NCI-H748 treated with DMSO at 0.1 percent for 48 hours (cell line): ENCODE measurements at regions not wholly inside any gene's neighbourhood (a gene's known extent, or its start where the extent isn't known, plus 50 kb on each side); places are given as distances from the start of the nearest gene placed in this dataset.

Source experiments
- DNase-seq: peaks from one replicate; lab custom pipeline; 2025; lab: John Stamatoyannopoulos, UW

DNA sequence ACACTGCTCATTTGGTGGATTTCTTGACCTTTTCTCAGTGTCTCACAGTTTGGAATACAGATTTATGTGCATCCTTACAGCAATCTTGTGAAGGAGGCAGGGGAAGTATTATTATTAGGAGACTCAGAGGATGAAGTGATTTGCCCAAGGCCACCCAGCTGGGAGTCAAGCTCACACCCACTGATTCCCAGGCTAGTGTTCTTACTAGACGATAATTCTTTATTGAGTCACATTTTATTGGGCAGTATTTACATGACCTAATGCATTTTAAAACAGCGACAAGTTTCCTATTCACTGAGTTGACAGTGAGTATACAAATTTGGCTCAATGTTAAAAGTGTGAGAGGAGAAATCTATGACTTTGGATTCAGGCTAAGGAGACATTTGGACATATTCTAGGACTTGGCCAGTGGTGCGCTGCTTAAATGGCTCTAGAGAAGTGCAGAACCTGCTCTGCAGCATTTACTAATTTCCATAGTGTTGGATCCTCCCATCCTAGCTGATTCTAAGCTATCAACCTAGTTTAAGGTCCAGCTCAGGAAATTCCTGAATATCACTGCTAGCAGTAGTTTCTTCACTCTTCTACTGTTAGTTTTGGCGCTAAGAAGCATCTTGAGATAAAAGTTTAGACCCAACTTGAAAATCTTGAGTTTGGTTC is 199.3 kb downstream of the MTX2 start:
- DNase-seq, result no peak

DNA sequence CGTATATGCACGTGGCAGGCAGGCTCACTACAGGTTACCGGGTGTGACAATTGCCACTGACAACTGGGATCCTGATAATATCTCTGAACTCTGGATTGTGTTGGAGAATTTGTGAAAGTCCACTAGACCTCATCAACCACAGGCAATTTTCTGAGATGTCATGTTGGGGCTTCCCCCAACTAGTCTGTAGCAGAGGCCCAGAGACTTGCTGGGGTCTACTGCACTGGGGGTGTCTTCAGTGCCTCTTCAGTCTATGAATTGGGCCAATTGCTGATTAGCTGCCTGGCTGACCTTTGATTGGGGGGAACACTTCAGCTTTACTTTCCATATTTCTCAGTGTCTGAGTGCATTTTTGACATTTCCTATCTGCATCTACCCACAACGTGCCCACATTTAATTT is 201.5 kb downstream of the MTX2 start:
- DNase-seq, result no peak

DNA sequence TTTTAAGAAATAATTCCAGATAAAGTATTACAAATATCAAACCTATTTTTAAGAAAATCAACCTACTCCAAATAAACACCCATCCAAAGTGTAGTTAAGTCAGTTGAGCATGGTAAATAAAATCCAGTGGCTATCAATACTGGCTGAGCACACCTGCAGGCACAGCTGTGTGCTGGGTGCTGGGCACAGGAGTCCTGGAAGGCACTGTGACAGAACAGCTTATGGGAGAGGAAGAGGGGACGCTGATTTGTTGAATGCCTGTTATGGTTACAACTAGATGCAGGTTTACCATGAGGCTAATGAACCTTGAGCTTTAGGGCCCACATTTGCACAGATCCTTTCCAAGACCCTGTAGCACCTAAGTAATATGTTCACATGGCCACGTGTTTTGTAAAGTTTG is 202.7 kb downstream of the MTX2 start:
- DNase-seq, result no peak

DNA sequence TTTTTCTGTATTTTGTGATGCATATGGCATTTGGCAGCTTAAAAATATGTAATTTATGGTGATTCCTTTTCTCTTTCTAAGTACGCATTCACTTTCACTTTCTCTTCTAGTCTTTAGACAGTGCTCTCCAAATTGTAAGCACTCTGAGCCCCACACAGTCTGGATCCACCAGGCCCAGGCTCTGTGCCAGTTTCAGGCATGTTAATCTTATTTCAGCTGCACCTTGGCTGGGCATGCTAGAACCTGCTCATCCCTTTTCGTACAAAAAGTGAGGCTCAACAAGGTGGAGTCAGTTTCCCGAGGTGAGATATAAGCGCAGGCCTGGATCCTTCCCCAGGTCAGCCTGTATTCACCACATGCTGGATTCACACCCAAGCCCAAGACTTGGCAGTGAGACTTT is 203.9 kb downstream of the MTX2 start:
- no peak for DNase-seq

DNA sequence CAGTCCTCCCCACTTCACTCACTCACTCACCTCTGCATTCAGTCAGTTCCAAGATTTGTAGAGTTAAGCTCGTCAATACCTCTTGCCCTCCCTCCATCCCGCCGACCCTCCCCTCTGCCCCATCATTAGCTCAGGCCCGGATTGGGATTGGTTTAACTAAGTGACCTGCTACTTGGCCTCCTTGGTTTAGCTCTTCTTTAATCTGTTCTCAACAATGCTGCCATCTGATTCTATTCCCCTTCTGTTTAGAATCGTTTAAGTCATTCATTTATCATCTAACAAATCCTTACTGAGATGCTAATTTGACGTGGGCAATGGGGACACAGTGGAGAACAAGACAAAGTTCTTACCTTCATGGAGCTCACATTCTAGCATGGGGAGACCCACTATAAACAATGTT is 204.6 kb downstream of the MTX2 start:
- DNase-seq, result no peak

DNA sequence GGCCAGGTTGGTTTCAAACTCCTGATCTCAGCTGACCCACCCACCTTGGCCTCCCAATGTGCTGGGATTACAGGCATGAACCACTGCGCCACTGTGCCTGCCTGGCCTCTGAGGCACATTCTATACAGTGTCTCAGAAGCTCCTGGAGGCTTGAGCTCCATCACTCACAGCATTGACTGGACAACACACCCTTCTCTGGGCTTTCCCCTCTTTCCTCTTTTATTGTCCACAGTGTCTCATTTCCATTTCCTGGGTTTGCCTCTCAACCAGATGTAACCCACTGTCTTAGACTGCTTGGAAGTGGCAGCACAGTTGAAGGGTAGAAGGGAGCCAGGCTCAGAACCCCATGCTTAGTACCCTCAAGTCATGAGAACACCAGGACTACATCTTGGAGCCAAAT is 208.1 kb downstream of the MTX2 start:
- no peak for DNase-seq

DNA sequence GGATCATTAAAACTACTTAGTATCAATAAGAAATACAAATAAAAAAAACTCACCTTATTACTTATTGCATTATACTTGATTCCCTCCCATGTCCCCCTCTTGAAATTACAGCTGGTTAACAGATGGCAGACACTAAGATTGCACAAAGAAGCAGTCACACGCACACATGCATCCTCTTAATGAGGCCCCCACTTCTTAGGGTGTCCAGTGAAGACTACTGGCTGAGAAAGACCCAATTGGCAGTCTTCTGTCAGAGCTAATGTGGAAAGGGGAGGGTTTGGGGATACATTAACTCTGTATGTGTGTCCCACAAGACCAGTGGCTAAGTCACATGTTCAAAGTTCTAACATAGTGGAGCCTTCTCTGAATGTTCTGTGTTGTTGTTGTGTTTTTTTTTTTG is 210.7 kb downstream of the MTX2 start:
- DNase-seq, result no peak

DNA sequence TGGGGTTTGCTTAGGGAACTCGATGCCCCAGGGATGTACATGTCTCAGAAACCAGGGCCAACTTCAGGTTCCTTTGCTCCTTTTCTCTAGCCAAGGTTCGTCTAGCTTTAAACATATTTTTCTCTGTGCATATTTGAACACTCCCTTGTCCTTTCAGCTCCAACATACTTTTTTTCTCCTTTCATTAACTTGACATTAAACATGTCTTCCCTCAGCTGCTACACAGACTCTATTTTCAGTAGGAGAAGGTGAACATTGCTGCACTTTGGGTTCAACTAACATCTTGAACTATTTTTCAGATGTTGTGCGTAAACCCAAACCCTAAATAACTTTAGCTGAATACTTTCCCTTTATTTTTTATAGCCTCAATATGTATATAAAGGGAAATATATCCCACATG is 212.9 kb downstream of the MTX2 start:
- no peak for DNase-seq

DNA sequence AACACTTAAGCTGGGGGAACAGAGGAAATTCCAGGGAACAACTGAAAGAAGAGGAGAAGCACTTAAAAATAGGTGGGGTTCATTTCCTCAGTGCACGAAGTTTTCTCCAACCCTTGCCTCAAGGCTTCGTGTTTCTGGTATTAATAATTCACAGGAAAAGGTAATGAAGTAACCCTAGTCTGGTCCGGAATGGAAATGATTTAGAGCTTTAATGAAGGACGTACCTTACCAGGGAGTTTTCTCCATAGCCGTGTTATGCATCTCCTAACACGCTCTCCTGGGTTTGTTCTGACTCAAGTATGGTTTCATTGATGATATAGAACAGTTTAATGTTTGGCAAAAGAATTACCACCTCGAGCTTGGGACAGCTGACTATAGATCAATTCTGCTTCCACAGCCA is 214.2 kb downstream of the MTX2 start:
- no peak for DNase-seq

DNA sequence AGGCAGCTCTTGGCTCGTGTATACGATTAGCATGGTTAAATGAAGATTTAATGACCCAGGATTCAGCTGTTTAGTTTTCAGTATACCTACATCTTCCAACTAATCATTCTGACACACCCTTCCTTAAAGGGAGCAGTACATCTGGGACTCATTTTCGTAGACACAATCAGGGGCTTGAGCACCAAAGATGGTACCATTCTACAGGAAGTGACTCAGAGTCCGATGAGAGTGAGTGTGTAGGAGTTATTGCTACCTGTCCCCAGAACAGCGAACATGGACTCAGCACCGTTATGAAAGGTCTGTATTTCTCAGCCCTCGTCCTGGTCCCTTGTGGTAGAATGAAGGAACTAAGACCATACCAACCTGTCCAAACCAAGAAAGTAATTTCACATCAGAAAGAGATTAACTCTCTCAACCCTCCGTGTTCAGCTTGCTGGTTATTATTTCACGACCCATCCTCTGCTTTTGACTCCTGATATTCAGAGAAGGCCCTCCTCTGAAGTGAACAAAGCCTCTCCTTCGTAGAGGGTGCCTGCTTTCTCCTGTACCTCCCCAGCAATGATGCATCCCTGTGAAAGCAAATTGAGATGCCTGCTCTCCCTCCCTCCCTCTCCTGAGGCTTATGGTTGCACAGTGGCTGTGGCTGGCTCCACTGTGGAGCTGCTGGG is 214.8 kb downstream of the MTX2 start:
- no peak for DNase-seq

DNA sequence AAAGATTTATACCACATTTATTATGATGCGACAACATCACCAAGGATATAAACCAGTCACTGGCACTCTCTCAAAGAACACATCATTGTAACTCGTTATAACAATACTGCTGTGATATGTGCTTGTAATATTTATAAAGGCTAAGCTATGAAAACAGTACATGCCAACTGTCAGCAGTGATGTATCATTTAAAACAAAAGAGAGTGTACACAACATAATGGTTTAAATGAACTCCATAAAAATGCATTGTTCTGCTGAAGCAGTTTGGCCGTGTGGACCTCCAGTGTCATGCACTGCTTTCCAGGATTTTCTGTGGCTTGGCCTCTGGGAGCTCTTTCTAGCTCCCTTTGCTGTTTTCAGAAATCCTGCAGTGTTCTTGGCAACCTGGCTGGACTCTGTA is 215.6 kb downstream of the MTX2 start:
- DNase-seq, result no peak

DNA sequence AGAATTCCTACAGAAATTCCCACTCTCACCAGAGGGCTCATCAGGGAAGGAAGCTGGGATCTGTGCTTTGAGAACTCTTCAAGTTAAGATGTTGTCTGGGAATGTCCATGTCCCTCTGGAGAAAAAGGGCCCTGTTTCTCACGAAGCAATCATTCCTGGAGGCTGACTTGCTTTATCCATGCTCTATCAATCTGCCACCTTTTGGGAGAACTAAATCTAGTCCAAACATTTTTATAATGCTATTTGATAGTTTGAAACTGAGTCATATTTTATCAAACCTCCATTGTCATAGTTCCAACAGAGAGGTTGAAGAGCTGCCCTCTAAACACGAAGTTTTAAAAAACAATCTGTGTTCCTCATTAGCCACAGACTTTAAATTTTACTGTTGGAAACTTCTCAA is 219.2 kb downstream of the MTX2 start:
- no peak for DNase-seq

DNA sequence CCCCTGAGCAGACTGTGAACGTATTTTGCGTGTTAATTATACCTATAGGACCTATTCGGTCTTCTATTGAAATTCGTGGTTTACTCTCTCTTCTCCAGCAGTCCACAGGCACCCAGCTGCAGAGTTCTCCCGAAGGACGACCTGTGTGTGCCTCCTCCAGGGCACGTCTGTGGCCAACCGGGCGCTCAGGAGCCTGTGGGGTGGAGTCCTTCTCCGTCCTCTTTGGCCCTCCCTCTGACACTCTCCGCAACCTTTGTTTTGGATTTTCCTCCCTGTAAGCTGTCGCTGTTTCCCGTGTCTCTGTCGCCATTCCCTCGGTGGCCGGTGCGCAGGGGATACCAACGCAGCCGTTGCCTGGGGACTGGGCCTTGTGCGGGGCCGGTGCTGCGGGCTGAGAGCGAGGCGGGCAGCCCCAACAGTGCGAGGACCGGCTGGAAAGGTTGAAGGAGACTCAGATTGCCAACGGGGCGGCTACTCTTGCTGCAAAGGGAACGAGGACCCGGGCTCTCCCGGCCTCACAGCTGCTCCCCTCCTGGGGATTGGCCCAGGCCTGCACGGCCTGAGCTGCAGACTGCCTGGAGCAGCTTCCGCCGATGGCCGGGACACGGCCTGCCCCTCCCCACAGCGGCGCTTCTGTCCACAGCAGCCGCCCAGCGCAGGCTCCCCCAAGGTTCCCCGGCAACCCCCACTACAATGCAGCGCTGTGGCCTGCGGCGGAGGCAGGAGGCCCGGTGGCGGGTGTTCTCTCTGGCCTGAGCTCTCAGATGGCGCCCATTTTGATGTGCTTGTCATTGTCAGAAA is 221.0 kb downstream of the MTX2 start:
- no peak for DNase-seq

DNA sequence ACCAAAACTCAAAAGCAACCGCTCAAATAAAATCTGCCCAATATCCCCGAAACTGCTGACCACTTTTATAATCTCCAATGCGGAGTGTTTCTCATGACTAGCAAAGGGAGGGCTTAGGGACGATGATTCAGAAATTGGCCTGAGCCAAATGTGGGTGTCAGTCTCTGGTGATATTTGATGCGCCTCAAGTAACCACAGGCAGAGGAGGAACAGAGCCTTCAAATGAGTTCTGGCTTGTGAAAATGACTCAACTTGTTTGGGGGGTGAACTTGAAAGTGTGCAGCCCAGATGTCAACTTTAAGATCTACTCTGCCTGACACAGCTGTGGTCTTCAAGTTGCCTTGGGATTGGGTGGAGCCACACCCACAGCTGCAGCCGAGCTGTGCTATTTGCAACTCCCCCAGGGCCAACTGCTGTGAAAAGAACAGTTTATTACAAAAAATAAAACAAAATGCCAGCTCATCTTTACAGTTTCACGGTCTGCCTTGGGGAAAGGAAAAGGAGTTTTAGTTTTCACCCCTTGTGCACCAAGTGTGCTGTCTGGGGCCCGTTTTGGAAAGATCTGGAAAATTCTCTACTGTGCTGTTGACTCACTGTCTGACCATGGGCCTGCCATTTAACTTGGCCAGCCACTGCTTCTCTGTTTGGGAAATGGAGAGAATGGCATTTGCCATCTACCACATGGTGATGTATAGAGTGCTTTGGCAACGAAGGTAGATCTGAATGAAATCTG is 222.1 kb downstream of the MTX2 start:
- no peak for DNase-seq

DNA sequence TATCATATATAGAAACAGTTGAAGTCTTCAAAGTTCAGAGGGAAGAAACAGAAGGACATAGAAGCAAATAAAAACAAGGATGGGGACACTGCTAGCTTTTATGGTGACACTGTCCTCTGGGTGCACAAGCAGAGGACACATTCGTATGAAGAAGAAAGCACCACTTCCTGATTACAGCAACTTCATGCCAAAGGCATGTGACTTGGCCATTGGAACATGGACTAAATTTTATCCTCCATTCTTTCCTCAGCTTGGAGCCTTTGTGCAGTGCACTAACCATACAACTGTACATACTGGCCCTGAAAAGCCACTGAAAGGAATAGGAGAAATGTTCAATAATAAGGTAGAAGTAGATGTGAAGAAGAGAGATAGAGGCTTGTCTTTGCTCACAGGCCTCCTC is 223.3 kb downstream of the MTX2 start:
- DNase-seq, result no peak

DNA sequence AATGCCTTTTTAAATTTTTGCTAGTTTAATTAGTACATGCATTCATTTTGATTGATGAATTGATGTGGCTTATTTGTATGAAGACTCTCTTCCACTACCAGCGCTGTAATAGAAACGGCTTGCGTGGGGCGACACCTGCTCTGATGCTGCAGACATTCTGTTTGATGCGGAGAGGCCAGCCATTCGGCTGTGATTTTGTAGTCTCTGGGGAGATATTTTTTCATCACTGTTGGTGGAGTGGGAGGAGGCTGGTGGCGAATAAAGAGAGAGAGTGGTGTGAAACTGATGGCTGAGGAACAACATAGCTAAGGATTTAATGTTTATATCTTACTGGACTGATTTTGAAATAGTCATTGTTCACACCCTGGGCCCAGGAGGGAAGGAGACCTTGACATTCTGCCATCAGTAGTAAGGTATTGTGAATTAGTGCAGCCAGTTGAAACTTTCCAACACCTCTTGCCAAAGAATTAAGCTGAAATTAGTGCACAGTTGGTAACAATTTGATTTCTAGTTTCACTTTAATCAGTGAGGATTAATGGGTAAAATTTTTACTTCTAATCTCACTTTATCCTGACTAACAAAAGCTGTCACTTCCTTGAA is 224.1 kb downstream of the MTX2 start:
- no peak for DNase-seq

DNA sequence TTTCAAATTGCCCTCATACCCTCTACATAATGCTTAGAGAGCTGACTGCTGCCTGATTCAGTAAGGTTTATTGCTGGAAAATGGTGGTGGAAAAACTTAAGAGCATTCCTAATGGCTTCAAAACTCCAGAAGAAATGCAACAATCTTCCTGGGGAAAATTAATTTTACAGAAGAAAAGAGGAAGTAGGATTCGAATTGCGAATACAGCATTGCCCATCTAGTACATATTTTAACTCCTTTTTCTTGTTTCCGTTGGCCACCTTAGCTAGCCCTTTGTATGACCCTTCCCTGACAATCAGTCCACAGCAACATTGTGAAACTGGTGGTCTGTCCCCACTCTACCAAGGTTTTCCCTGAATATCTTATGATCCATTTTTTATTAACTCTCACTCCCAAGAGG is 224.7 kb downstream of the MTX2 start:
- DNase-seq, result no peak

DNA sequence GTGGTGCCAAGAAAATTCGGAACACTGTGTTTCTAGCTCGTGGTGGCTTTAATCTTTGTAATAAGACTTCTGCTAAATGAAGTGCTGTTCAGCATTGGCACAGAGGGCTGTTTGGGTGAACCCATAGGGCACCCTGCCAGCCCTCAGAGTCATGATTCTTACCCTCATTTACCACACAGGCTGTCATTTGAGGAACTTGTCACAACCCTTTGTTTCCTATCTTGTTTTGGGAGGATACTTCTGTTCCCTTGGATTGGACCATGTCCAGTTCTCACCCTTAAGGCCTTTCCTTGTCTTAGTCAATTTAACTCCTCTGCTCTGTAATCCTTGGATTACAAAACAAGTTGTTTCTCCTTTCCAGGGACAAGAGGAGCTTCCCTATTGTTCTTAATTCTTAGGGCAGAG is 225.7 kb downstream of the MTX2 start:
- no peak for DNase-seq

DNA sequence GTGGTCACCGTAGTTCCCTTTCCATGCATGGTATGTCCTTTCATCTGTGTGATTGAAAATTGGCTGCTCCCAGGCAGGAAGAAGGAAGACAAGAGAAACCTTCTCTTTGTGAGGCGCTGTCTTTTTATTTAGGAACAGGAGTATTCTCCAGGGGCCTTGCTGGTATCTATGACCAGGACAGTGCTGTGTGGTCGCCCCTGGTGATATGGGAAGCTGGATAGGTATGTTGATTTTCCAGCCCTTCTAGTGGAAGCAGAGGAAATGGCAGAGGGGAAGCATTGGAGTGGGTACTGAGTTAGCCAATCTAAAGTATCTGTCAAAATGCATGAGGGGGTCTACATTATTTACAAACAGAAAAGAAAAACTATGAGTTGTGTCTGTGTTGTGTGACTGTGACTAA is 226.6 kb downstream of the MTX2 start:
- no peak for DNase-seq

DNA sequence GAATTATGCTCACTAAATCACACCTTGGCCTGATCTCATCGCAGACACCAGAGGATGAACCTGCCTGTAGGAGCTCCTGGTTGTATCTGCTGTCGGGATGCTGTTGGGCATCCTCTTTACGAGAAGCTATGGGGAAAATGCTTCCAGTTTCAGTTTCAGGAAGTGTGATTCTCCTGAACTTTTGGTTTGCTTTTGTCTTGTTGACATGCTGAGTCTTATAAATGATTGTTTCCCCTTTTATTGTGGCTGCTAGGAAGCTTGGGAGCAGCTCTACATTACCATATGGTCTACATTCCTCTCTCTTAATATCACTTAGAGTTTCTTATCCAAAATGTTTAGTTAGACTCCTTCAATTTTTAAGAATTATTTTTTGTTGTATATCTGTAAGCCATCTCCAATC is 227.5 kb downstream of the MTX2 start:
- no peak for DNase-seq

DNA sequence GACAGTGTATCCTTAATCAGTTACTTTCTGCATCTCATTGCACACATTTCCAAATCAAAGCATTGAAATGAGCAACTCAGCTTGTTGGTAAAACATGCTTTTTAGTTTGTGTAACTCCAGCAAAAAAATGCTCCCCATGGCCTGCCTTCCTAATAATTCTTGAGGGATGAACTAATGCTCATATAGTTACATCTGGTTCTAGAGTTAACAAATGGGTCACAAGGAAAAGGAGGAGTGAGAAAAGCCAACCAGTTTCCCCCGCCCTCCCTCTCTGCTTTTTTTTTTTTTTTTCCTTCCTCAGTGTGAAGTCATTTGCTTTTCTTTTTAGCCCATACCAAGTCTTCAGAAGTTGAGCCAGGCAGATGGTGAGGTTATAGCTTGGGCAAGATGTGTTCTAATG is 231.7 kb downstream of the MTX2 start:
- DNase-seq, result no peak

DNA sequence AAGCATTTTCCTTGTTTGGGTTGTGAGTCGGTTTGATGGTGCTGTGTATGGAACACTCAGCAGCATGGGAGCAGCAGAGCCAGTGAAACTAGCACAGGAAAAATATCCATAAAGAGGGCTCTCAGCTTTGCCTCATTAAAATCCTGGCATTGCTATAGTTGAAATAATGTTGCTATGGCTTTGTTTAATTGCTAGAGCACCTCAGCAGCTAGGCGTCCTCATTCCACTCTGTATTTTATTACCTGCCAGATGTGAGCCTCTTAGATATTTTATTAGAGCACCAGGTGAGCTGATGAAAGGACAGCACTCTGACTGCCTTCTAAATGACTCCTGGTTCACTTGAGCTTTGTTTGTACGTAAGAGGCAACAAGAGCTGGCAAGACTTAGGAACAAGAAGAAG is 232.4 kb downstream of the MTX2 start:
- DNase-seq, result peak; percentile 25
